ENCODE measurements at regions not wholly inside any gene's neighbourhood (a gene's known extent, or its start where the extent isn't known, plus 50 kb on each side); places are given as distances from the start of the nearest gene placed in this dataset.

DNA sequence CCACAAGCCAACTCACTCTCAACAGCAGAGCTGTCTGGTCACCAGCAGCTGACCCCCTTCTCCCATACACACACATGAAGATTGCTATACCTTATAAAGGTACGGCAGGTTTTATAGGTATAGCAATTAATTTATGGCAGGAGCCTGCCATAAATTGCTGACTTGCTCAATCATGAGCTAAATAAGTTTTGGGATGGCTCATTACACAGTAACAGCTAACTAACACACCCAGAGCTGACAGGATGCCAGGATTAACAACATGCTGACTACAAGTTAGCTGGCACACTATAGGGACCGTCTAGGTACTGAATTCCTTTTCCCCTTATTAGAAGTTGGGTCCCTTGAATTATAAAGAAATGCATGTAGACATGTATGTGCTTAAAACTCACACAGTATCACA, 150.3 kb upstream of the KCNJ18 start:
- no peak for TF ChIP-seq EP300 (IDR thresholded peaks at IDR 0.05)
- TF ChIP-seq CTCF (IDR thresholded peaks at IDR 0.05) = no peak

Measured in stomach (tissue), 4 donors.